ENCODE measurements at regions not wholly inside any gene's neighbourhood (a gene's known extent, or its start where the extent isn't known, plus 50 kb on each side); places are given as distances from the start of the nearest gene placed in this dataset.

DNA sequence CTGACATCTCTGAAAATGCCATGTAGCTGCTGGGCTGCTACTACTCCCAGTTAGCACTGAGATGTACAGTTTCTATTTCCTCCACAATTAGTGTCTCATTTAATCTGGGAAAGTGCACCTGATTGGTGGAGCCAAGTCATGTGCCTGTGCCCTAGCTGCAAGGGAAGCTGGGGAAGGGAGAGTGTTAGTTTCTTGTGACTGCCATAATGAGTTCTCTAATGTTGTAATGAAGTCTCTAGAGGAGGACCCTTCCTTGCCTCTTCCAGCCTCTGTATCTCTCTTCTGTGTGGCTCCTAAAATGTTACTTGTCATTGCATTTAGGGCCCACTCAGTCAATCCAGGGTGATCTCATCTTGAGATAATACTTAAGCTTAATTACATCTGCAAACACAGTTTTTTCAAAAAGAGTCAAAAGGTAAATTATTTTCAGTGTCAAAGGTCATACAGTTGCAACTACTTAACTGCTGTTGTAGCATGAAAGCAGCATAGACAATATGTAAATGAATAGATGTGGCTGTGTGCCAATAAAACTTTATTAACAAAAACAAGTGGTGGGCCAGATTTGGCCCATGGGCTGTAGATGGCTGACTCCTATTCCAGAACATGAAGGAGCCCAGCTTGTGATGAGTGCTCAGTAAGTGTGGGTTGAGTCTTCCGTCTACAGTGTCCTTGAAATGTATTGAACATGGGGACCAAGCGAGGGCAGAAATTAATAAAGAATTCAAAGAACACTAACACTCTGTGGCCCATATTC lies 137.2 kb upstream of the MAP1LC3B2 start:
- TF ChIP-seq POLR2A (IDR thresholded peaks at IDR 0.05), result no peak
- TF ChIP-seq, protein P1, sequence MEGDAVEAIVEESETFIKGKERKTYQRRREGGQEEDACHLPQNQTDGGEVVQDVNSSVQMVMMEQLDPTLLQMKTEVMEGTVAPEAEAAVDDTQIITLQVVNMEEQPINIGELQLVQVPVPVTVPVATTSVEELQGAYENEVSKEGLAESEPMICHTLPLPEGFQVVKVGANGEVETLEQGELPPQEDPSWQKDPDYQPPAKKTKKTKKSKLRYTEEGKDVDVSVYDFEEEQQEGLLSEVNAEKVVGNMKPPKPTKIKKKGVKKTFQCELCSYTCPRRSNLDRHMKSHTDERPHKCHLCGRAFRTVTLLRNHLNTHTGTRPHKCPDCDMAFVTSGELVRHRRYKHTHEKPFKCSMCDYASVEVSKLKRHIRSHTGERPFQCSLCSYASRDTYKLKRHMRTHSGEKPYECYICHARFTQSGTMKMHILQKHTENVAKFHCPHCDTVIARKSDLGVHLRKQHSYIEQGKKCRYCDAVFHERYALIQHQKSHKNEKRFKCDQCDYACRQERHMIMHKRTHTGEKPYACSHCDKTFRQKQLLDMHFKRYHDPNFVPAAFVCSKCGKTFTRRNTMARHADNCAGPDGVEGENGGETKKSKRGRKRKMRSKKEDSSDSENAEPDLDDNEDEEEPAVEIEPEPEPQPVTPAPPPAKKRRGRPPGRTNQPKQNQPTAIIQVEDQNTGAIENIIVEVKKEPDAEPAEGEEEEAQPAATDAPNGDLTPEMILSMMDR (IDR thresholded peaks at IDR 0.05), result no peak

Measured in adrenal gland (tissue), 5 donors.